ENCODE measurements at regions not wholly inside any gene's neighbourhood (a gene's known extent, or its start where the extent isn't known, plus 50 kb on each side); places are given as distances from the start of the nearest gene placed in this dataset.

DNA sequence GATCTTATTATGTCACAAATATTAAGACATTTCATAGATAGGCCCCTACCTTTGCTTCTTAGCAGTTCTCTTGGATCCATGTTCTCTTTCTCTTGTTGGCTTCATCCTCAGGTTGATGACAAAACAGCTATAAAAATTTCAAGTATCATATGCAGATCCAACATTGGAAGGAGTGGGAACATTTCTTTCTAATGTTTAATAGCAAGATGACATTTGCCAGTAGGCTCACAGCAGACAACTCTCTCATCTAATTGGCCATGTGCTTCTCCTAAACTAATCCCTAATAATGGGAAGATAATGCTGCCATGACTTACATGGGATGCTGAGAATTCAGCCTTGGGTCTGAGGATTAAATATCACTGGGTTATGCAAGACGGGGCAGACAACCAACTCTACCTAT lies 485.5 kb upstream of the SEMA6A start:
- TF ChIP-seq, protein P1, sequence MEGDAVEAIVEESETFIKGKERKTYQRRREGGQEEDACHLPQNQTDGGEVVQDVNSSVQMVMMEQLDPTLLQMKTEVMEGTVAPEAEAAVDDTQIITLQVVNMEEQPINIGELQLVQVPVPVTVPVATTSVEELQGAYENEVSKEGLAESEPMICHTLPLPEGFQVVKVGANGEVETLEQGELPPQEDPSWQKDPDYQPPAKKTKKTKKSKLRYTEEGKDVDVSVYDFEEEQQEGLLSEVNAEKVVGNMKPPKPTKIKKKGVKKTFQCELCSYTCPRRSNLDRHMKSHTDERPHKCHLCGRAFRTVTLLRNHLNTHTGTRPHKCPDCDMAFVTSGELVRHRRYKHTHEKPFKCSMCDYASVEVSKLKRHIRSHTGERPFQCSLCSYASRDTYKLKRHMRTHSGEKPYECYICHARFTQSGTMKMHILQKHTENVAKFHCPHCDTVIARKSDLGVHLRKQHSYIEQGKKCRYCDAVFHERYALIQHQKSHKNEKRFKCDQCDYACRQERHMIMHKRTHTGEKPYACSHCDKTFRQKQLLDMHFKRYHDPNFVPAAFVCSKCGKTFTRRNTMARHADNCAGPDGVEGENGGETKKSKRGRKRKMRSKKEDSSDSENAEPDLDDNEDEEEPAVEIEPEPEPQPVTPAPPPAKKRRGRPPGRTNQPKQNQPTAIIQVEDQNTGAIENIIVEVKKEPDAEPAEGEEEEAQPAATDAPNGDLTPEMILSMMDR (IDR thresholded peaks at IDR 0.05), result no peak
- no peak for TF ChIP-seq ZFX (IDR thresholded peaks at IDR 0.05; ENCODE audit: borderline replicate concordance)

All from 22Rv1 (cell line).